ENCODE measurements at regions not wholly inside any gene's neighbourhood (a gene's known extent, or its start where the extent isn't known, plus 50 kb on each side); places are given as distances from the start of the nearest gene placed in this dataset.
"Not testable (repeated sequence)": the region's sequence is repeated elsewhere in the genome, so short reads cannot be mapped to it uniquely, and the experiment has no call there.

DNA sequence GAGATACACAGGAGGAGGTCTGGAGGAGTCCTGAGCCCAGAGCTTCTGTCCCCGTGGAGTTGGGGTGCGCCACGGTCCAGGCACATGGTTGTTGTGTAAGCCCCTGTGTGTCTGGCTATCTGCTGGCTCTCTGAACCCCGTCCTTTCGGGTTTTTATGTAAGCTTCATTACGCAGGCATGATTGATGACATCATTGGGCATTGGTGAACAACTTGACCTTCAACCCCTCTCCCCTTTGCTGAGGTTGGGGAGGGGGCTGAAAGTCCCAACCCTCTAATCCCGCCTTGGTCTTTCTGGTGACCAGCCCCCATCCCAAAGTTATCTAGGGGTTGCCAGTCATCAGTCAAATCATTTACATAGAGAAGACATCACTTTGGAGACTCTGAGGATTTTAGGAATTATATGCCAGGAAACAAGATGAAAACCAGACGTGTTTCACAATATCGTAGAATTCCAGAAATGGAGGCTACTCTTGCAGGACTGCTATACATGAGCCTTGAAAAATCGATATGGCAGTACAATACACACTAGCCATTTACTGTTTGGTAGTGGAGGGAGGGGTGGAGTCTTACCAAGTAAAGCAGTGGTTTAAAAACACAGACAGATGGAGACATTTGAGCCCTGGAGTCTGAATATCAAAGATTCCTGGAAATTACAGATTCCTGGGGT, 69.8 kb upstream of the SCAF4 start:
- no peaks in the 10 kb centered on the region for H3K9me3 Mint-ChIP-seq (ENCODE audit: low read depth)
- H3K27ac Mint-ChIP-seq (ENCODE audit: unreplicated experiment) = no peak overlapping the region
- TF ChIP-seq, protein P1, sequence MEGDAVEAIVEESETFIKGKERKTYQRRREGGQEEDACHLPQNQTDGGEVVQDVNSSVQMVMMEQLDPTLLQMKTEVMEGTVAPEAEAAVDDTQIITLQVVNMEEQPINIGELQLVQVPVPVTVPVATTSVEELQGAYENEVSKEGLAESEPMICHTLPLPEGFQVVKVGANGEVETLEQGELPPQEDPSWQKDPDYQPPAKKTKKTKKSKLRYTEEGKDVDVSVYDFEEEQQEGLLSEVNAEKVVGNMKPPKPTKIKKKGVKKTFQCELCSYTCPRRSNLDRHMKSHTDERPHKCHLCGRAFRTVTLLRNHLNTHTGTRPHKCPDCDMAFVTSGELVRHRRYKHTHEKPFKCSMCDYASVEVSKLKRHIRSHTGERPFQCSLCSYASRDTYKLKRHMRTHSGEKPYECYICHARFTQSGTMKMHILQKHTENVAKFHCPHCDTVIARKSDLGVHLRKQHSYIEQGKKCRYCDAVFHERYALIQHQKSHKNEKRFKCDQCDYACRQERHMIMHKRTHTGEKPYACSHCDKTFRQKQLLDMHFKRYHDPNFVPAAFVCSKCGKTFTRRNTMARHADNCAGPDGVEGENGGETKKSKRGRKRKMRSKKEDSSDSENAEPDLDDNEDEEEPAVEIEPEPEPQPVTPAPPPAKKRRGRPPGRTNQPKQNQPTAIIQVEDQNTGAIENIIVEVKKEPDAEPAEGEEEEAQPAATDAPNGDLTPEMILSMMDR (IDR thresholded peaks at IDR 0.05) = no peak
- peaks cover 8% of the 10 kb centered on the region for H3K4me1 Mint-ChIP-seq (ENCODE audit: low read depth)
- no peak for DNase-seq (ENCODE audit: low spot score)
- H3K27me3 Mint-ChIP-seq (ENCODE audit: low read depth) = peaks cover 8% of the 10 kb centered on the region
- no peak overlapping the region for H3K4me3 Mint-ChIP-seq (ENCODE audit: unreplicated experiment)
- no peaks in the 10 kb centered on the region for H3K36me3 Mint-ChIP-seq (ENCODE audit: low read depth)

DNA sequence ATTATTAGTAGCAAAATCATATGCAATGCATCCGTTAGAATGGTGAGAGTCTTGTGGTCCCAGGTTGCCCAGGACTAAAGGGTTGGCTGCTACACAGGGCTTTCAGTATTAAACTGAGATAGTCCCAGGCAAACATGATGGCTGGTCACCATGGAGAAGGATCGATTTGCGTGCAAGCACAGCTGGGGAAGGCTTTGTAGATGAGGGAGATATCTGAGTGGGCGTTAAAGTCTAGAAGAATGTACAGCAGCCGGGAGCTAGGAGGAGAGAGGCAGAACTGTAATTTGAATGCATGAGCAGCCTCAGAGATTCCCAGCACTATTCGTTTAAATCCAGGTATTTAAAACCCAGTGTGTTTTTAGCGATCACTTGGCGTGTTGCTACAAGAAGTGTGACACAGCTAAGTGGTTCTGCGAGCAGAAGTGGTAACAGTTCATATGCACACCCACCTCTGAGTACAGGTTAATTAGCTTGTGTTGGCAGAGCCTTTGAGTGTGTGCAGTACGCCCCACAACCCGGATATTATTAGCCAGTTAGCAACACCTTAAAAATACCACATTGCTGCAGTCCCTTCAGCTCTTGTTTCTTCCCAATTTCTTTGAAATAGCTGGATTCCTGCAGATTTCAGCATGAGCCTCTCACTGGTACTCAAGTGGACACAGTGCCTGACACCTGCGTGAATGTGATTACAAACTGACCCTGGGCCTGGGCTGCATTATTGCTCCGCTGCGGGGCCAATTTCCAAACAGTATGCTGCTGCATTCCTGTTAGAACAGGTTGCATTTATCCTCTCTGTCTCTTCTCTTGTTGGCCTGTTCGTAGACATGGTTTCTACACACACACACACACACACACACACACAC, 67.2 kb upstream of the SCAF4 start:
- TF ChIP-seq, protein P1 (IDR thresholded peaks at IDR 0.05) = no peak
- no peak overlapping the region for H3K4me3 Mint-ChIP-seq (ENCODE audit: unreplicated experiment)
- peaks cover 8% of the 10 kb centered on the region for H3K27me3 Mint-ChIP-seq (ENCODE audit: low read depth)
- DNase-seq (ENCODE audit: low spot score) = no peak
- no peaks in the 10 kb centered on the region for H3K9me3 Mint-ChIP-seq (ENCODE audit: low read depth)
- H3K27ac Mint-ChIP-seq (ENCODE audit: unreplicated experiment) = no peak overlapping the region
- H3K36me3 Mint-ChIP-seq (ENCODE audit: low read depth) = no peaks in the 10 kb centered on the region
- H3K4me1 Mint-ChIP-seq (ENCODE audit: low read depth) = peaks cover 8% of the 10 kb centered on the region

DNA sequence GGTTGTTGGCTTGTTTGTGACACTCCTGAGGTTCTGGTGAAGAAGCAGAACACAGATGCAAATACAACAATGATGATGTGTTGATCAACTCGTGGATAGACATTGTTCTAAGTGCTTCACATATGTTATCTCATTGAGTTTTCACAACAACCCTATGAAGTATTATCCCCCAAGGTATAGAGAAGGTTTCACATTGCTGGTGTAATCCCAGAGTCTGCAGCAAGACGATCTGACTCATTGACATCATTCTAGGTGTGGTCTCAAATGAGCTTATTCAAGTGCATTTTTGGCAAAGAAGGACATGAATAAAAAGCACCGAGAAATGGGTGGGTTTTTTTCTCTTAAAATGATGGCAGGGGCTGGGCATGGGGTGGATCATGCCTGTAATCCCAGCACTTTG, 64.1 kb upstream of the SCAF4 start:
- TF ChIP-seq, protein P1 (IDR thresholded peaks at IDR 0.05) = no peak
- H3K27ac Mint-ChIP-seq (ENCODE audit: unreplicated experiment) = no peak overlapping the region
- no peaks in the 10 kb centered on the region for H3K36me3 Mint-ChIP-seq (ENCODE audit: low read depth)
- peaks cover 5% of the 10 kb centered on the region for H3K4me1 Mint-ChIP-seq (ENCODE audit: low read depth)
- no peaks in the 10 kb centered on the region for H3K9me3 Mint-ChIP-seq (ENCODE audit: low read depth)
- no peak overlapping the region for H3K4me3 Mint-ChIP-seq (ENCODE audit: unreplicated experiment)
- DNase-seq (ENCODE audit: low spot score) = no peak
- peaks cover 5% of the 10 kb centered on the region for H3K27me3 Mint-ChIP-seq (ENCODE audit: low read depth)

- H3K27me3 Mint-ChIP-seq (ENCODE audit: low read depth); DNase-seq (ENCODE audit: low spot score); H3K27ac Mint-ChIP-seq (ENCODE audit: unreplicated experiment); H3K36me3 Mint-ChIP-seq (ENCODE audit: low read depth); H3K4me1 Mint-ChIP-seq (ENCODE audit: low read depth); H3K9me3 Mint-ChIP-seq (ENCODE audit: low read depth); H3K4me3 Mint-ChIP-seq (ENCODE audit: unreplicated experiment): not testable (repeated sequence)
Observed at GRCh38 chr21:31790420-31790819, 58.5 kb upstream of the SCAF4 start.

DNA sequence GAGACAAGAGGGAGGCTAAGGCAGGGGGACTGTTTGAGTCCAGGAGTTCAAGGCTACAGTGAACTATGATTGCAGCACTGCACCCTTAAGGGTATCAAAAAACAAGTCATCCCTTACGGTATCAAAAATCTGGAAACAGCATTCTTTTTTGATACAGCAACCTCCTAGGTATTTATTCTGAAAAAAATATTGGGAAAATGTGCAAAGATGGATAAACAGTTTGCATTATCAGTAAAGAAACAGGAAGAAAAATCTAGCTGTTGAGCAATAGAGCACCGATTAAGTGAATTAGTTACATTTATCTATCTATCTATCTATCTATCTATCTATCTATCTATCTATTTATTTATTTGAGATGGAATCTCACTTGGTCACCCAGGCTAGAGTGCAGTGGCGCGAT, 56.7 kb upstream of the SCAF4 start:
- no peak overlapping the region for H3K27ac Mint-ChIP-seq (ENCODE audit: unreplicated experiment)
- no peaks in the 10 kb centered on the region for H3K36me3 Mint-ChIP-seq (ENCODE audit: low read depth)
- H3K27me3 Mint-ChIP-seq (ENCODE audit: low read depth) = no peaks in the 10 kb centered on the region
- H3K9me3 Mint-ChIP-seq (ENCODE audit: low read depth) = no peaks in the 10 kb centered on the region
- DNase-seq (ENCODE audit: low spot score) = no peak
- no peak overlapping the region for H3K4me3 Mint-ChIP-seq (ENCODE audit: unreplicated experiment)
- TF ChIP-seq, protein P1 (IDR thresholded peaks at IDR 0.05) = no peak
- peaks cover 5% of the 10 kb centered on the region for H3K4me1 Mint-ChIP-seq (ENCODE audit: low read depth)

- not testable (repeated sequence) for H3K9me3 Mint-ChIP-seq (ENCODE audit: low read depth); H3K27ac Mint-ChIP-seq (ENCODE audit: unreplicated experiment); H3K4me3 Mint-ChIP-seq (ENCODE audit: unreplicated experiment); H3K36me3 Mint-ChIP-seq (ENCODE audit: low read depth); H3K4me1 Mint-ChIP-seq (ENCODE audit: low read depth); H3K27me3 Mint-ChIP-seq (ENCODE audit: low read depth); DNase-seq (ENCODE audit: low spot score)
Observed at GRCh38 chr21:31787691-31788090, 55.8 kb upstream of the SCAF4 start.

All from chondrocyte (in vitro differentiated cells).